Endodermal cell (in vitro differentiated cells): ENCODE measurements at regions not wholly inside any gene's neighbourhood (a gene's known extent, or its start where the extent isn't known, plus 50 kb on each side); places are given as distances from the start of the nearest gene placed in this dataset.

Source experiments
- DNase-seq: peaks from one replicate; pipeline ENCODE4 v3.0.0-alpha.2; 2017
- H3K27ac ChIP-seq: 2 replicates; pipeline ENCODE4 v1.5.1; 2013; ENCODE audit warnings: mild to moderate bottlenecking, low read depth, low read length, moderate library complexity
- H3K27me3 ChIP-seq: 2 replicates; pipeline ENCODE4 v1.6.1; 2013; ENCODE audit warnings: mild to moderate bottlenecking, low read length, moderate library complexity; ENCODE audit not compliant: insufficient read depth, control insufficient read depth, poor library complexity, severe bottlenecking
- H3K36me3 ChIP-seq: 2 replicates; pipeline ENCODE4 v1.7.0; 2013; ENCODE audit warnings: mild to moderate bottlenecking, low read length, moderate library complexity; ENCODE audit not compliant: control insufficient read depth, insufficient read depth
- H3K4me1 ChIP-seq: one replicate; pipeline ENCODE4 v1.7.0; 2013; ENCODE audit warnings: low read length; ENCODE audit not compliant: control insufficient read depth, insufficient read depth
- H3K4me3 ChIP-seq: 2 replicates; pipeline ENCODE4 v1.5.1; 2013; ENCODE audit warnings: mild to moderate bottlenecking, low read length, moderate library complexity
- H3K9ac ChIP-seq: 2 replicates; pipeline ENCODE4 v1.6.1; 2013; ENCODE audit warnings: mild to moderate bottlenecking, low read length, moderate library complexity; ENCODE audit not compliant: poor library complexity, severe bottlenecking; ENCODE audit errors: extremely low read depth
- H3K9me3 ChIP-seq: 2 replicates; pipeline ENCODE4 v1.6.1; 2013; ENCODE audit warnings: mild to moderate bottlenecking, low read length, moderate library complexity; ENCODE audit not compliant: control insufficient read depth
- H3K27ac Mint-ChIP-seq: 2 replicates; pipeline ENCODE4 v1.8.0; 2020; ENCODE audit warnings: mixed read lengths
- H3K27me3 Mint-ChIP-seq: 2 replicates; pipeline ENCODE4 v1.8.0; 2021; ENCODE audit warnings: mild to moderate bottlenecking, mixed read lengths; ENCODE audit not compliant: insufficient read depth
- H3K36me3 Mint-ChIP-seq: 2 replicates; pipeline ENCODE4 v1.8.0; 2020; ENCODE audit warnings: low read depth, mixed read lengths
- H3K4me1 Mint-ChIP-seq: 2 replicates; pipeline ENCODE4 v1.8.0; 2020; ENCODE audit warnings: mixed read lengths
- H3K4me3 Mint-ChIP-seq: 2 replicates; pipeline ENCODE4 v1.8.0; 2020; ENCODE audit warnings: mild to moderate bottlenecking, moderate library complexity, mixed read lengths
- H3K9me3 Mint-ChIP-seq: 2 replicates; pipeline ENCODE4 v1.8.0; 2020; ENCODE audit warnings: mild to moderate bottlenecking, mixed read lengths
- CTCF ChIP-seq: fragments of 200-600 bp; sonication (generic); conservative IDR thresholded peaks from 2 replicates; pipeline ENCODE4 v1.5.0; 2021; ENCODE audit warnings: antibody characterized with exemption, mild to moderate bottlenecking
- WGBS, 2 experiments: methylation state at CpG; one replicate each; pipeline versions ENCODE4 v1.1.5 to v1.1.7; 2013; ENCODE audit warnings: missing lambda C conversion rate in 2 of 2, mixed read lengths in 1 of 2; ENCODE audit not compliant: insufficient coverage in 1 of 2, insufficient read length in 1 of 2; 5-methylcytosine and 5-hydroxymethylcytosine counted together

GRCh38 chr1:96238426-96238825 is 483.2 kb upstream of the PTBP2 start:
- no peak overlapping the region for H3K9ac ChIP-seq
- no peaks in the 10 kb centered on the region for H3K36me3 ChIP-seq
- no peaks in the 10 kb centered on the region for H3K4me1 ChIP-seq
- no peaks in the 10 kb centered on the region for H3K27me3 Mint-ChIP-seq
- no peaks in the 10 kb centered on the region for H3K36me3 Mint-ChIP-seq
- H3K4me3 ChIP-seq: no peak overlapping the region
- H3K27ac Mint-ChIP-seq: no peak overlapping the region
- peaks cover 3% of the 10 kb centered on the region for H3K9me3 Mint-ChIP-seq
- H3K27ac ChIP-seq: no peak overlapping the region
- WGBS, 2 experiments: 67 to 73% methylated on average over 3 to 4 of the region's 4 CpGs
- TF ChIP-seq CTCF: no peak
- peaks cover 16% of the 10 kb centered on the region for H3K4me1 Mint-ChIP-seq
- no peaks in the 10 kb centered on the region for H3K9me3 ChIP-seq
- no peak for DNase-seq
- H3K27me3 ChIP-seq: no peaks in the 10 kb centered on the region
- H3K4me3 Mint-ChIP-seq: no peak overlapping the region

- DNase-seq: no peak
- Mint-ChIP-seq H3K27me3 (no peaks in the 10 kb centered on the region), H3K4me1 (peaks cover 2% of the 10 kb centered on the region), H3K9me3 (peaks cover 8% of the 10 kb centered on the region), H3K4me3 (no peak overlapping the region), H3K36me3 (no peaks in the 10 kb centered on the region), H3K27ac (no peak overlapping the region)
- H3K27me3 ChIP-seq: no peaks in the 10 kb centered on the region
- H3K4me3 ChIP-seq: no peak overlapping the region
- no peak overlapping the region for H3K9ac ChIP-seq
- H3K27ac ChIP-seq: no peak overlapping the region
- H3K36me3 ChIP-seq: no peaks in the 10 kb centered on the region
- no peaks in the 10 kb centered on the region for H3K9me3 ChIP-seq
- H3K4me1 ChIP-seq: no peaks in the 10 kb centered on the region
- no peak for TF ChIP-seq CTCF
Observed at GRCh38 chr1:96240438-96240837, 481.1 kb upstream of the PTBP2 start.

- no peak overlapping the region for H3K27ac ChIP-seq
- 81 to 100% methylated on average over 1 to 4 of the region's 4 CpGs for WGBS, 2 experiments
- H3K27ac Mint-ChIP-seq: no peak overlapping the region
- H3K4me1 ChIP-seq: peaks cover 12% of the 10 kb centered on the region
- H3K36me3 Mint-ChIP-seq: no peaks in the 10 kb centered on the region
- no peak overlapping the region for H3K4me3 ChIP-seq
- no peaks in the 10 kb centered on the region for H3K27me3 ChIP-seq
- H3K9me3 Mint-ChIP-seq: no peaks in the 10 kb centered on the region
- H3K27me3 Mint-ChIP-seq: no peaks in the 10 kb centered on the region
- no peak for DNase-seq
- no peaks in the 10 kb centered on the region for H3K36me3 ChIP-seq
- H3K4me1 Mint-ChIP-seq: peaks cover 6% of the 10 kb centered on the region
- TF ChIP-seq CTCF: no peak
- no peak overlapping the region for H3K9ac ChIP-seq
- no peak overlapping the region for H3K4me3 Mint-ChIP-seq
- no peaks in the 10 kb centered on the region for H3K9me3 ChIP-seq
Observed at GRCh38 chr1:96253246-96254035, 468.1 kb upstream of the PTBP2 start.
